ENCODE measurements at regions not wholly inside any gene's neighbourhood (a gene's known extent, or its start where the extent isn't known, plus 50 kb on each side); places are given as distances from the start of the nearest gene placed in this dataset.

GRCh38 chr1:101605878-101606277 is 369.1 kb downstream of the S1PR1 start:
- Histone ChIP-seq H3K27me3 (ENCODE audit: insufficient read depth, low read length) (no peaks in the 10 kb centered on the region), H3K36me3 (ENCODE audit: insufficient read depth, low read length) (no peaks in the 10 kb centered on the region), H3K4me3 (ENCODE audit: low read length) (no peak overlapping the region), H3K9me3 (ENCODE audit: low read length) (no peaks in the 10 kb centered on the region), H2AFZ (ENCODE audit: low read depth, low read length) (no peak overlapping the region), H3K4me1 (ENCODE audit: insufficient read depth, low read length) (no peaks in the 10 kb centered on the region)

GRCh38 chr1:101613546-101613945 is 376.7 kb downstream of the S1PR1 start:
- Histone ChIP-seq H3K9me3 (ENCODE audit: low read length) (no peaks in the 10 kb centered on the region), H3K4me1 (ENCODE audit: insufficient read depth, low read length) (no peaks in the 10 kb centered on the region), H2AFZ (ENCODE audit: low read depth, low read length) (no peak overlapping the region), H3K27me3 (ENCODE audit: insufficient read depth, low read length) (no peaks in the 10 kb centered on the region), H3K36me3 (ENCODE audit: insufficient read depth, low read length) (no peaks in the 10 kb centered on the region), H3K4me3 (ENCODE audit: low read length) (no peak overlapping the region)

- H2AFZ ChIP-seq (ENCODE audit: low read depth, low read length), result no peak overlapping the region
- H3K4me3 ChIP-seq (ENCODE audit: low read length), result no peak overlapping the region
- H3K9me3 ChIP-seq (ENCODE audit: low read length), result no peaks in the 10 kb centered on the region
- no peaks in the 10 kb centered on the region for H3K36me3 ChIP-seq (ENCODE audit: insufficient read depth, low read length)
- no peaks in the 10 kb centered on the region for H3K4me1 ChIP-seq (ENCODE audit: insufficient read depth, low read length)
- no peaks in the 10 kb centered on the region for H3K27me3 ChIP-seq (ENCODE audit: insufficient read depth, low read length)
Measured at GRCh38 chr1:101618900-101619299, 377.8 kb downstream of the OLFM3 start.

GRCh38 chr1:101632548-101633272 is 364.0 kb downstream of the OLFM3 start:
- Histone ChIP-seq H2AFZ (ENCODE audit: low read depth, low read length) (no peak overlapping the region), H3K4me1 (ENCODE audit: insufficient read depth, low read length) (no peaks in the 10 kb centered on the region), H3K4me3 (ENCODE audit: low read length) (no peak overlapping the region)

DNA sequence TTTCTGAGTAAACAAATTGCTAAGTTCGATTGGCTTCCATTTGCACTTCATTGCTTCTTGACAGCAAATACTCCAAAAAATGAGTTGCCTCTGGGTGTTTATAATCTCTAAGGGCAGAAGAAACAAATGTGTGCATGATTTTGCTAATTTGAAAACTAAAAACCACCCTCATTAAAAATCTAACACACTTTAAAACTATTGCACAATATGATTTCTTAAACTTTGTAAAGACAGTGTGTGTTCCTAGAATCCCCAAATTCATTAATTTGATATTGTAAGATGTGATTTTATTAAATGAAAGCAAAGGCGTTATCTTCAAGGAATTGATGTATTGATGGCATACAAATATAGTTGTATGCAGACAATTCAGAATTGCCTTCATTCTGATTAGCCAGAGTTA is 350.9 kb downstream of the OLFM3 start:
- H3K4me1 ChIP-seq (ENCODE audit: insufficient read depth, low read length), result no peaks in the 10 kb centered on the region
- no peak overlapping the region for H3K4me3 ChIP-seq (ENCODE audit: low read length)
- no peaks in the 10 kb centered on the region for H3K9me3 ChIP-seq (ENCODE audit: low read length)
- no peak overlapping the region for H2AFZ ChIP-seq (ENCODE audit: low read depth, low read length)
- H3K27me3 ChIP-seq (ENCODE audit: insufficient read depth, low read length), result no peaks in the 10 kb centered on the region
- no peaks in the 10 kb centered on the region for H3K36me3 ChIP-seq (ENCODE audit: insufficient read depth, low read length)

More at GRCh38 chr1:101632548-101633272, 364.0 kb downstream of the OLFM3 start:
- H3K27me3 ChIP-seq (ENCODE audit: insufficient read depth, low read length), result no peaks in the 10 kb centered on the region
- no peaks in the 10 kb centered on the region for H3K9me3 ChIP-seq (ENCODE audit: low read length)
- no peaks in the 10 kb centered on the region for H3K36me3 ChIP-seq (ENCODE audit: insufficient read depth, low read length)

- Histone ChIP-seq H2AFZ (ENCODE audit: low read depth, low read length) (no peak overlapping the region), H3K27me3 (ENCODE audit: insufficient read depth, low read length) (no peaks in the 10 kb centered on the region)
Measured at GRCh38 chr1:101652484-101652883, 344.2 kb downstream of the OLFM3 start.

GRCh38 chr1:101653482-101653946 is 343.2 kb downstream of the OLFM3 start:
- Histone ChIP-seq H3K4me1 (ENCODE audit: insufficient read depth, low read length) (no peaks in the 10 kb centered on the region), H3K9me3 (ENCODE audit: low read length) (no peaks in the 10 kb centered on the region), H3K4me3 (ENCODE audit: low read length) (no peak overlapping the region), H2AFZ (ENCODE audit: low read depth, low read length) (no peak overlapping the region), H3K36me3 (ENCODE audit: insufficient read depth, low read length) (no peaks in the 10 kb centered on the region), H3K27me3 (ENCODE audit: insufficient read depth, low read length) (no peaks in the 10 kb centered on the region)

More at GRCh38 chr1:101652484-101652883, 344.2 kb downstream of the OLFM3 start:
- Histone ChIP-seq H3K4me1 (ENCODE audit: insufficient read depth, low read length) (no peaks in the 10 kb centered on the region), H3K9me3 (ENCODE audit: low read length) (no peaks in the 10 kb centered on the region), H3K4me3 (ENCODE audit: low read length) (no peak overlapping the region), H3K36me3 (ENCODE audit: insufficient read depth, low read length) (no peaks in the 10 kb centered on the region)

DNA sequence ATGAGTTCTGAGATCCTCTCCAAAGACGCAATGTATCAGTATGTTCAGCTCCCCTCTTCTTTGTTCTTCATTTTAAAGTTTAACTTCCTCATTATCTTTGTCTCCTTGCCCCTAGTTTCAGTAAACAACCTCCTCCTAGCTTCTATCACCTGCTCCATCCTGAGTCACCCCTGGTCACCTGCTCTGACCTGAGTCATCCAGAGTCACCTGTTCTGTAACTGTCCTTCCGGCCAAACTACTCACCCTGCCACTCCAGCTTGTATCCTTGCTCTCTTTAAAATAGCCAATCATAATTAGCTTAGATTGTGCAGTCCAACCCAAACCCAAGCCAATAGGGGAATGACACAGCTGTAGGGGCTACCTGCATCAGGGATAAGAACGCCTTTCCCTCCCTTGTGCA is 332.0 kb downstream of the OLFM3 start:
- peaks cover 2% of the 10 kb centered on the region for H3K9me3 ChIP-seq (ENCODE audit: low read length)
- no peaks in the 10 kb centered on the region for H3K4me1 ChIP-seq (ENCODE audit: insufficient read depth, low read length)
- H3K4me3 ChIP-seq (ENCODE audit: low read length), result no peak overlapping the region
- no peak overlapping the region for H2AFZ ChIP-seq (ENCODE audit: low read depth, low read length)
- no peaks in the 10 kb centered on the region for H3K27me3 ChIP-seq (ENCODE audit: insufficient read depth, low read length)
- no peaks in the 10 kb centered on the region for H3K36me3 ChIP-seq (ENCODE audit: insufficient read depth, low read length)

DNA sequence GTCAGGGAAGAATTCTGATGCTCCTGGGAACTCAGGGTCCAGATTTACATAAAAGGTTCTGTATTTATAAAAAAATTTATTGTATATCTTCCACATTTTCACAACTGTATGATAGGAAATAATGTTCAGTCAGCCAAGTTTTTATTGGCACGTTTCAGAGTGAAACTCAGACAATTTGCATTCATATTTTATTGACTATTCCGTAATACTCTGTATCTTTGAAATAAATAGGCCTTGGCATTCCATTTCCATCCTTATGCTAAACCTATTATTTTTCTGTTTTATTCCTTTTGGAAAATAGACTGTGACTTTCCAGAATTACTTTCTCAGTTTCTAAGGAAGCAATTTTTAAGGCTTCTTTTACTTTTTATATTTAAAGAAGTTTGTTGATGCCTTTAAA is 329.0 kb downstream of the OLFM3 start:
- Histone ChIP-seq H3K9me3 (ENCODE audit: low read length) (peaks cover 2% of the 10 kb centered on the region), H2AFZ (ENCODE audit: low read depth, low read length) (no peak overlapping the region), H3K27me3 (ENCODE audit: insufficient read depth, low read length) (no peaks in the 10 kb centered on the region), H3K4me1 (ENCODE audit: insufficient read depth, low read length) (no peaks in the 10 kb centered on the region), H3K36me3 (ENCODE audit: insufficient read depth, low read length) (no peaks in the 10 kb centered on the region), H3K4me3 (ENCODE audit: low read length) (no peak overlapping the region)

- no peaks in the 10 kb centered on the region for H3K4me1 ChIP-seq (ENCODE audit: insufficient read depth, low read length)
- no peaks in the 10 kb centered on the region for H3K36me3 ChIP-seq (ENCODE audit: insufficient read depth, low read length)
- no peaks in the 10 kb centered on the region for H3K27me3 ChIP-seq (ENCODE audit: insufficient read depth, low read length)
- H2AFZ ChIP-seq (ENCODE audit: low read depth, low read length), result no peak overlapping the region
- no peaks in the 10 kb centered on the region for H3K9me3 ChIP-seq (ENCODE audit: low read length)
- H3K4me3 ChIP-seq (ENCODE audit: low read length), result no peak overlapping the region
Measured at GRCh38 chr1:101683136-101683535, 313.6 kb downstream of the OLFM3 start.

DNA sequence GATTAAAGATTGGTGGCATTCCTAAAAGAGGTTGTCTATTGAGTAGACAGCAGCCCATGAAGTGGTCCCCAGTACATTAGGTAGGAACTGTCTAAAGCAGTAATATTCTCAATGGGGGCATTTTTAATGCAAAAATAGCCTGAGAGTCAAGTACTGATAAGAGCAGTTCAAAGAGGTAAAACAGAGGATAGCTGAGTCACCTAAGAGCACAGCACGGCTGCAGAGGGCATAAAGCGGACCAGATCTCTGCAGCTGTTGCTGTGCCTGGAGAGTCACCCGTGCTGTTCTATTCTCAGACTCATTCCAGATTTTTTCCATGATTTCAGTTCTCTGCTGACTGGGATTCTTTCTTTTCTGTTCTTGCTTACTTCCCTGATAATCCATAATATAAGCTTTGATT is 313.2 kb downstream of the OLFM3 start:
- no peaks in the 10 kb centered on the region for H3K36me3 ChIP-seq (ENCODE audit: insufficient read depth, low read length)
- no peaks in the 10 kb centered on the region for H3K4me1 ChIP-seq (ENCODE audit: insufficient read depth, low read length)
- H3K4me3 ChIP-seq (ENCODE audit: low read length), result no peak overlapping the region
- no peaks in the 10 kb centered on the region for H3K27me3 ChIP-seq (ENCODE audit: insufficient read depth, low read length)
- H2AFZ ChIP-seq (ENCODE audit: low read depth, low read length), result no peak overlapping the region
- H3K9me3 ChIP-seq (ENCODE audit: low read length), result no peaks in the 10 kb centered on the region

- Histone ChIP-seq H3K36me3 (ENCODE audit: insufficient read depth, low read length) (no peaks in the 10 kb centered on the region), H3K9me3 (ENCODE audit: low read length) (no peaks in the 10 kb centered on the region), H3K4me1 (ENCODE audit: insufficient read depth, low read length) (no peaks in the 10 kb centered on the region), H3K27me3 (ENCODE audit: insufficient read depth, low read length) (no peaks in the 10 kb centered on the region), H3K4me3 (ENCODE audit: low read length) (no peak overlapping the region), H2AFZ (ENCODE audit: low read depth, low read length) (no peak overlapping the region)
Measured at GRCh38 chr1:101697072-101697471, 299.7 kb downstream of the OLFM3 start.

DNA sequence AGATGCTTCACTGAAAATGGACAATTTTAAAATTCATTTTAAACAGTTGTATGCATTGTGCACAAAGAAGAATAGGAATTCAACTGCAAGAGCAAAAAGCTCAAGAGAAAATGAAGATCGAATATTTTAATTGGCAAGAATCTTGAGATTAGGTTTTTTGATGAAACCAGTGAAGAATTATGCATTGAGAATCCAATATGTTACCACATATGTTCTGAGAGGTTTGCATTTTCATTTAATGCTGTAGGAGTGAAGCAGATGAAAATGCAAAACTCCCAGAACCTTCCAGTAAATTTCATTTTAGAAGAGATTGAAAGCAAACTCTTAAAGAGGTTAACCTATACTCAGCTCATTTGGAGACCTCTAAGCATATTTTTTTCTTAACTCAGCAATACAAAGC is 298.0 kb downstream of the OLFM3 start:
- no peaks in the 10 kb centered on the region for H3K9me3 ChIP-seq (ENCODE audit: low read length)
- no peaks in the 10 kb centered on the region for H3K27me3 ChIP-seq (ENCODE audit: insufficient read depth, low read length)
- no peak overlapping the region for H3K4me3 ChIP-seq (ENCODE audit: low read length)
- no peaks in the 10 kb centered on the region for H3K36me3 ChIP-seq (ENCODE audit: insufficient read depth, low read length)
- H3K4me1 ChIP-seq (ENCODE audit: insufficient read depth, low read length), result no peaks in the 10 kb centered on the region
- no peak overlapping the region for H2AFZ ChIP-seq (ENCODE audit: low read depth, low read length)

DNA sequence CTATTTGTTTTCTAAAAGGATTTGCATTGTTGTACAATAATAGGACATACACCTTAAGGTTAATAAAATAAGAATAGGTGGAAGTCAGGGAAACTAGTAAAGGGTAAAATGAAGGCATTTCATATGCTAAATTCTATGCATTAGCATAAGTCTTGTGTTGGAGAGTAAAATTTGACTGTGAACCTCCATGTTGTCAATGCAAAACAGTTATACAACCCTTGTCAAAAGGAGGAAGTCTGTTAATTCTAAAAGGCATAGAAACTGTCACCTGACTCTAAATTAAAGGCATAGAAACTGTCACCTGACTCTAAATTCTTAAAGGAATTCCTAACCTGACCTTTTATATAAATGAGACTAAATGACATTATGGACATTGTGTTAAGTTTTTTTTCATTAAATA is 291.8 kb downstream of the OLFM3 start:
- H3K36me3 ChIP-seq (ENCODE audit: insufficient read depth, low read length), result no peaks in the 10 kb centered on the region
- H2AFZ ChIP-seq (ENCODE audit: low read depth, low read length), result no peak overlapping the region
- H3K9me3 ChIP-seq (ENCODE audit: low read length), result no peaks in the 10 kb centered on the region

More for the DNA sequence above, 291.8 kb downstream of the OLFM3 start:
- Histone ChIP-seq H3K4me1 (ENCODE audit: insufficient read depth, low read length) (no peaks in the 10 kb centered on the region), H3K4me3 (ENCODE audit: low read length) (no peak overlapping the region), H3K27me3 (ENCODE audit: insufficient read depth, low read length) (no peaks in the 10 kb centered on the region)
